ENCODE measurements at regions not wholly inside any gene's neighbourhood (a gene's known extent, or its start where the extent isn't known, plus 50 kb on each side); places are given as distances from the start of the nearest gene placed in this dataset.

DNA sequence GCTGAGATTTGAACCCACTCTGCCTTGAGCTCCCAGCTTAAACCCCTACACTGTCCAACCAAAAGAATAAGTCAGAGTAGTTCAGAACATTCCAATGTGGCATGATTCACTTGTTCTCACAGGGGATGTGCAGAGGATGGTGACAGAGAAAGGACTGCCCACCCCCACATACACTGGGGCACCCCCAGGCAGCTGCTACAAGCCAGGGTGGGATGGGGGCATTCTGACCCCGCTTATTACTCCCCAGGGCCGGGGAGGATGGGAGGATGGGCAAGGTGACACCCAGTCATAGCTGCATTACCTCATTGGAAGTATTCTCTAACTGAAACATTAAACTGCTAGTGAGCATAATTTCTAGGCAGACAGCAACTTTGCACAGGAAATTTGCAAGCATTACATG, 126.0 kb upstream of the PRR20G start:
- Histone ChIP-seq H3K4me3 (ENCODE audit: insufficient read depth, low read depth, low read length) (no peak overlapping the region), H3K4me2 (ENCODE audit: low read depth, low read length) (no peak overlapping the region), H2AFZ (replicated peaks; ENCODE audit: low read length, poor library complexity) (no peak overlapping the region), H3K27ac (ENCODE audit: insufficient read depth, low read length) (no peak overlapping the region), H2BK120ac (ENCODE audit: low read depth, low read length) (no peak overlapping the region), H3K4me1 (ENCODE audit: control insufficient read depth, insufficient read depth, low read length) (no peaks in the 10 kb centered on the region), H3K9me3 (ENCODE audit: control insufficient read depth, insufficient read depth, low read length) (no peaks in the 10 kb centered on the region), H2BK5ac (ENCODE audit: low read depth, low read length, poor library complexity, severe bottlenecking) (no peak overlapping the region), H3K27me3 (ENCODE audit: control insufficient read depth, insufficient read depth, low read length) (peaks cover 32% of the 10 kb centered on the region), H3K4ac (ENCODE audit: low read depth, low read length) (no peak overlapping the region), H3K23ac (ENCODE audit: low read depth, low read length) (no peak overlapping the region), H3K14ac (replicated peaks; ENCODE audit: low read depth, low read length) (no peak overlapping the region), H2AK5ac (ENCODE audit: low read depth, low read length) (no peak overlapping the region), H3K9me1 (ENCODE audit: insufficient read depth, low read length) (no peaks in the 10 kb centered on the region), H2BK15ac (ENCODE audit: low read depth, low read length) (no peak overlapping the region), H4K5ac (ENCODE audit: low read depth, low read length) (no peak overlapping the region), H3K79me1 (ENCODE audit: low read depth in 1 of 2, low read length in 2 of 2) (no peaks in the 10 kb centered on the region), H4K8ac (ENCODE audit: low read depth in 2 of 2, low read length in 2 of 2) (no peak overlapping the region), H3K18ac (ENCODE audit: low read depth, low read length) (no peak overlapping the region), H4K20me1 (ENCODE audit: insufficient read depth, low read length) (no peaks in the 10 kb centered on the region), H3K9ac (ENCODE audit: low read depth, low read length) (no peak overlapping the region), H3K56ac (ENCODE audit: extremely low read depth, insufficient read depth, low read length) (no peak overlapping the region), H2AK9ac (replicated peaks; ENCODE audit: low read depth, low read length, poor library complexity) (no peak overlapping the region), H4K91ac (ENCODE audit: insufficient read depth, low read depth, low read length) (no peak overlapping the region), H2BK20ac (ENCODE audit: low read depth, low read length) (no peak overlapping the region), H3K36me3 (ENCODE audit: control insufficient read depth, insufficient read depth, low read length) (no peaks in the 10 kb centered on the region)
- no CpG with 5 or more reads among the region's 2 CpGs for WGBS, 2 experiments (ENCODE audit: extremely low coverage in 2 of 2, insufficient read length in 1 of 2)
- TF ChIP-seq NFE2L2 (IDR thresholded peaks at IDR 0.05; ENCODE audit: low read depth, low read length) (no peak), SMC3 (IDR thresholded peaks at IDR 0.05; ENCODE audit: low read depth, low read length) (no peak), RFX5 (IDR thresholded peaks at IDR 0.05; ENCODE audit: low read depth, low read length) (no peak), RCOR1 (IDR thresholded peaks at IDR 0.05; ENCODE audit: insufficient replicate concordance, low read length) (no peak)
- TF ChIP-seq, protein P1, sequence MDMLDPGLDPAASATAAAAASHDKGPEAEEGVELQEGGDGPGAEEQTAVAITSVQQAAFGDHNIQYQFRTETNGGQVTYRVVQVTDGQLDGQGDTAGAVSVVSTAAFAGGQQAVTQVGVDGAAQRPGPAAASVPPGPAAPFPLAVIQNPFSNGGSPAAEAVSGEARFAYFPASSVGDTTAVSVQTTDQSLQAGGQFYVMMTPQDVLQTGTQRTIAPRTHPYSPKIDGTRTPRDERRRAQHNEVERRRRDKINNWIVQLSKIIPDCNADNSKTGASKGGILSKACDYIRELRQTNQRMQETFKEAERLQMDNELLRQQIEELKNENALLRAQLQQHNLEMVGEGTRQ (IDR thresholded peaks at IDR 0.05; ENCODE audit: low read depth, low read length) = no peak
- TF ChIP-seq, protein P2, sequence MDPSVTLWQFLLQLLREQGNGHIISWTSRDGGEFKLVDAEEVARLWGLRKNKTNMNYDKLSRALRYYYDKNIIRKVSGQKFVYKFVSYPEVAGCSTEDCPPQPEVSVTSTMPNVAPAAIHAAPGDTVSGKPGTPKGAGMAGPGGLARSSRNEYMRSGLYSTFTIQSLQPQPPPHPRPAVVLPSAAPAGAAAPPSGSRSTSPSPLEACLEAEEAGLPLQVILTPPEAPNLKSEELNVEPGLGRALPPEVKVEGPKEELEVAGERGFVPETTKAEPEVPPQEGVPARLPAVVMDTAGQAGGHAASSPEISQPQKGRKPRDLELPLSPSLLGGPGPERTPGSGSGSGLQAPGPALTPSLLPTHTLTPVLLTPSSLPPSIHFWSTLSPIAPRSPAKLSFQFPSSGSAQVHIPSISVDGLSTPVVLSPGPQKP (IDR thresholded peaks at IDR 0.05; ENCODE audit: borderline replicate concordance, low read depth, low read length) = no peak
- DNase-seq (no peak), ATAC-seq (ENCODE audit: low read depth) (no peak)
- CTCF ChIA-PET = no interaction called here
- dilution Hi-C loops (cut with HindIII; ENCODE audit: low sequenced_read_pairs, unreplicated experiment) (no loop called here), intact Hi-C loops (cut with micrococcal nuclease) (no loop called here), in situ Hi-C loops (cut with MboI; ENCODE audit: low sequenced_read_pairs) (no loop called here)
- no TSS peak for BruUV-seq (replicated peaks)
- POLR2A ChIA-PET (ENCODE audit: unreplicated experiment) = no interaction called here

All from IMR-90 (cell line).